Loucy (cell line): ENCODE measurements at regions not wholly inside any gene's neighbourhood (a gene's known extent, or its start where the extent isn't known, plus 50 kb on each side); places are given as distances from the start of the nearest gene placed in this dataset.

ENCODE experiments used
- EZH2phosphoT487 ChIP-seq: fragments of 200-600 bp; IDR thresholded peaks from 2 replicates; pipeline ENCODE4 v1.6.1; 2018; ENCODE audit warnings: antibody characterized with exemption, mild to moderate bottlenecking, moderate library complexity, borderline replicate concordance
- TF ChIP-seq, protein P1 (sequence below): fragments of 200-600 bp; sonication (generic); conservative IDR thresholded peaks from 2 replicates; pipeline ENCODE4 v1.5.1; 2014; ENCODE audit warnings: mild to moderate bottlenecking, antibody characterized with exemption, low read length

DNA sequence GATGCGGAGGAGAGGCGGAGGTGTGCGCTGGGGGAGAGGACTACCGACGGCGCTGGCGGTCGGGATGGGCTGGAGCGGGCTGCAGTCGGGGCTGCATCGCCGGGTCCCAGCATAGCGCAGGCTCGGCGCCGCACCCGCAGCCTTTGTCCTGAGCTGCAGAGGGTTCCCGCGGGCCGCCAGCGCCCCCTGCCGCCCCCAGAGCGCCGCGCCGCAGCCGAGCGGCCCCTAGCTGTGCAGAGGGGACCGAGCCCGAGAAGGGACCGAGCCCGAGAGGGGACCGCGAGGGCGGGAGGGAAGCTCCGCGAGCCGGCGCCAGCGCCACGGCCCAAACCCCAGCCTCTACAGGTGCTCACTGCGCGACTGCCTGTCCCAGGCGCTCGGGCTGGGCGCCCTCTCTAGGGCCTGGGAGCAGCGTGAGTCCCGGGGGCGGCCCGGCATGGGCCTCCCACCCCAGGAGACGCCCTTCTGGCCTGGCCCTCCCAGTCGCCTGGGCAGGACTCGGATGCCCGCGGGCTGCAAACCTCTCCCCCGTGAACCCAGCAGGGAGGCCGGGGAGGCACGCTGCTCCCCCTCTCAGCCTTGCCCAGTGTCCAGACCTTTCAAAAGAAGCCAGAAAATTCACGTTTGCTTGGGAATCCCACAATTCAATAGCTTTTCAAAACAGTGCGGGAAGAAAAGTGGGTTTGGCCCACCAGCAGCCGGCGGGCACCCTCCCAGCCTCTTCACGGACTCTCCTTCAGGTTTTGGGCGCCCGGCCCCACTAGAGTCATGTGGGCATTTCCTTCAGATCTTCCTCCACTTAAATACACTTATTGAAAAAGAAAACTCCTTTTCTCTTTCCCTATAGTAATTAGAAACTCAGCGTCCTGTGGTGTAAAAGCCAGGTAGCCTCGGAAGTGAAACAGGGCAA, 134.7 kb downstream of the TPRA1 start:
- TF ChIP-seq, protein P1, sequence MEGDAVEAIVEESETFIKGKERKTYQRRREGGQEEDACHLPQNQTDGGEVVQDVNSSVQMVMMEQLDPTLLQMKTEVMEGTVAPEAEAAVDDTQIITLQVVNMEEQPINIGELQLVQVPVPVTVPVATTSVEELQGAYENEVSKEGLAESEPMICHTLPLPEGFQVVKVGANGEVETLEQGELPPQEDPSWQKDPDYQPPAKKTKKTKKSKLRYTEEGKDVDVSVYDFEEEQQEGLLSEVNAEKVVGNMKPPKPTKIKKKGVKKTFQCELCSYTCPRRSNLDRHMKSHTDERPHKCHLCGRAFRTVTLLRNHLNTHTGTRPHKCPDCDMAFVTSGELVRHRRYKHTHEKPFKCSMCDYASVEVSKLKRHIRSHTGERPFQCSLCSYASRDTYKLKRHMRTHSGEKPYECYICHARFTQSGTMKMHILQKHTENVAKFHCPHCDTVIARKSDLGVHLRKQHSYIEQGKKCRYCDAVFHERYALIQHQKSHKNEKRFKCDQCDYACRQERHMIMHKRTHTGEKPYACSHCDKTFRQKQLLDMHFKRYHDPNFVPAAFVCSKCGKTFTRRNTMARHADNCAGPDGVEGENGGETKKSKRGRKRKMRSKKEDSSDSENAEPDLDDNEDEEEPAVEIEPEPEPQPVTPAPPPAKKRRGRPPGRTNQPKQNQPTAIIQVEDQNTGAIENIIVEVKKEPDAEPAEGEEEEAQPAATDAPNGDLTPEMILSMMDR = peak; percentile 79
- TF ChIP-seq EZH2phosphoT487 = no peak
